ENCODE measurements at regions not wholly inside any gene's neighbourhood (a gene's known extent, or its start where the extent isn't known, plus 50 kb on each side); places are given as distances from the start of the nearest gene placed in this dataset.
"Not testable (repeated sequence)": the region's sequence is repeated elsewhere in the genome, so short reads cannot be mapped to it uniquely, and the experiment has no call there.

DNA sequence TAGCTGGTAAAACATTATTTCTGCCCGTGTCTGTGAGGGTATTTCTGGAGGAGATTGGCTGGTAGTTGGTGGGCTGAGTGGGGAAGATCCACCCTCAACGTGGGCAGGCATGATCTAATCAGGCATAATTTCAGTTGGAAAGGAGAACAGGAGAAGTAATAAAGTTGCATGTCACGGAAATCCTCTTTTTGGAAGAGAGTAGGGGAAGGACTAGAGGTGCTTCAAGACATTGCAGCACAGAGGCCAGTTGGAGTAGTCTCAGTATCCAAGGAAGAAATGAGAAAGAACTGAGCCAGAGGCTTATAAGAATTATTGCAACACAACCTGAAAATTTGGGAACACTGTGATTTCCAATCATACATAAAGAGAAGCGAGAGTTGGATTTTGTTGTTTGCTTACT is 1155.1 kb downstream of the FAM181B start:
- DNase-seq (ENCODE audit: low read depth), result no peak

DNA sequence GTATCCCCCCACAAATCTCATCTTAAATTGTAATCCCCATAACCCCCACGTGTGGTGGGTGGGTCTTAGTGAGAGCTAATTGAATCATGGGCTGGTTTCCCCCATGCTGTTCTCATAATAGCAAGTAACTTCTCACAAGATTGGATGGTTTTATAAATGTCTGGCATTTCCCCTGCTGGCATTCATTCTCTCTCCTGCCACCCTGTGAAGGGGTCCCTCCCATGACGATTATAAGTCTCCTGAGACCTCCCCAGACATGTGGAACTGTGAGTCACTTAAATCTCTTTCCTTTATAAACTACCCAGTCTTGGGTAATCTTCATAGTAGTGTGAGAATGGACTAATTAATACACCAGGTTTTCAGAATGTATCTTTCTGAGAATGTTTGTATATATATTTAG is 1159.4 kb downstream of the FAM181B start:
- no peak for DNase-seq (ENCODE audit: low read depth)

DNA sequence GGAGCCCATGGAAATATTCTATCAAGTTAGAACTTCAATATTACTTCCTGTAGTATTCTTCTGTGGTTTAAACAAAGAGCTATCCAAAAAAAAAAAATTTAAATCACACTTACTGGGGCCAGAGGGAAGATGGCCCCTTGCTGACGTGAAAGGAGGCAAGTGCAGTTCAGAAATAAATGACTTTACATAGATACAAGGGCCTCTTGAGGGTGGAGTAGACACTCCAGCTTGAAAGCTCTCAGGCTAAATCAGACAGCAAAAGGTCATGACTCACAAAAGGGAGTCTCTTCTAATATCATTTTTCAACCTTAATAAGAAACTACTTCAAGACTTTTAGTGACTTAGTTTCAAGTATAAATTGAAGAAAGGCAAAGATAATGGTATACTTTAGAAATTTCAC is 1160.3 kb downstream of the FAM181B start:
- DNase-seq (ENCODE audit: low read depth), result no peak

DNA sequence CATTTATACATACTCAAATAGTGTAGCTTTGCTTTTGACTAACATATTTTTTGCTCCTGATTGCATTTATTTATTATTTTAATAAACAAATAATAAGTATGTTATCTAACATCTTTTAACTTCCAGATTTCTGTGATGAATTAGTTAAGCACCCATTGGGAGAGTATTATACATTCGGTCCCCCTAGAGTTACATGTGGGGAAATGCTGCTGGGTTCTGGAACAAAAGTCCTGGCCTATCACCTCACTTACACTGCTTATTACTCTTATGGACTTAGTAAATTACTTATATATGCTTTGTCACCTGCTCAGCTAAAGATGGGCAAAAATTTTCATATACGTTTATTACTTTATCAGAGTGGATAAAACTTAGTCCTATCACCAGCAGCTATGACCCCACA is 1163.0 kb downstream of the FAM181B start:
- no peak for DNase-seq (ENCODE audit: low read depth)

DNA sequence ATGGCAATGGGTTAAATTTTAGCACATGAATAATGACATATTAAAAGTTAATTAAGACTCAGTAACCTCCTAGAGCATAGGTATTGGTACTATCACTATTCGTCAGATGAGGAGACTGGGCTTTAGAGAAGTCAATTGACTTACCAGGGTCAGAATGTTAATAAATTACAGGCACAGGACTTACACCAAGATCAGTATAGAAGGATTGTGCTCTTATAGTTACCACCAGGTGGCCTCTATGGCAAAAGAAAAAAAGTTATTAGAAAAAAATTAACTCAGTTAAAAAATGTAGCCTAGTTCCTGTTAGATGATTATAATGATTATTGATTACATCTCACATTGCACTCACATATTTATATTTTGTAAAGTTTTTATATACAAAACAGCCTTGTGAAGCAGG is 1163.7 kb downstream of the FAM181B start:
- DNase-seq (ENCODE audit: low read depth), result no peak

DNA sequence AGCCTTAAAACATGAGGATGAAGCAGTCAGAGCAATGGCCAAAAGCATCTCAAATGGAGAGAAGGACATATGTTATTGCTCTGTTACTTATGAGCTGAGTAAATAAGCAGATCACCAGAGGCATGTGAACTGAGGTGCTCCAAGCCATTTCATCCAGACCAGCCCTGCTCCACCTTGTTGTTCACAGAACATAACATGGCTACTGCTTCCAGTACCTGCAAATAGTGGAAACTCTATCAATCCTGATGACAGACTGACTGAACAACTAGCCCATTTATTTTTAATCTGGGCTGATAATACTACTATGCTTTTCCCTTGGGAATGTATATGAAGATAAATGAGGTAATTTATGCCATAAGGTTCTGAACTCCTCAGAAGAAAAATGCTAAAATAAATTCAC is 1164.7 kb downstream of the FAM181B start:
- DNase-seq (ENCODE audit: low read depth), result no peak

DNA sequence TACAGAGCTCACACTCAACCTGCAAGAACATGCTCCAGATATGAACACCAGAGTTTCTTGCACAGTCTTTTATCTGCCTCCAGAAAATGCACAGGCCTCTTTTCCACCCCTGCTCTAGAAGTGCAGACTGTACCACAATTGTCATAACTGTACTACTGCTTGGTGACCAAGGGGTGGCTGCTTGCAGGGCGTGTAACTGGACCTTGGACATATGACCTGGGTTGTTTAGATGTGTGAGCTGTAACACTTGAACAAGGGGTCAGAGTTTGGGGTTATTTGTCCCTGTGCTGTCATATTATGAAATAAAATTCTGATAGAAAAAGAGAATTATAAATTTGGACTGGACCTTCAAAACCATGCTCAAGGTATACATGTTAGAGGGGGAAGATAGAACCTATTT is 1185.5 kb downstream of the FAM181B start:
- no peak for DNase-seq (ENCODE audit: low read depth)

DNA sequence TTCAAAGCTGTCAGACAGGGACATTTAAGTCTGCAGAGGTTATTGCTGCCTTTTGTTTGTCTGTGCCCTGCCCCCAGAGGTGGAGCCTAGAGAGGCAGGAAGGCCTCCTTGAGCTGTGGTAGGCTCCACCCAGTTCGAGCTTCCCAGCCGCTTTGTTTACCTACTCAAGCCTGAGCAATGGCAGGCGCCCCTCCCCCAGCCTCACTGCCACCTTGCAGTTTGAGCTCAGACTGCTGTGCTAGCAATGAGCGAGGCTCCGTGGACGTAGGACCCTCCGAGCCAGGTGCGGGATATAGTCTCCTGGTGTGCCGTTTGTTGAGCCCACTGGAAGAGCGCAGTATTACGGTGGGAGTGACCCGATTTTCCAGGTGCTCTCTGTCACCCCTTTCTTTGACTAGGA is 1193.9 kb downstream of the FAM181B start:
- not testable (repeated sequence) for DNase-seq (ENCODE audit: low read depth)

DNA sequence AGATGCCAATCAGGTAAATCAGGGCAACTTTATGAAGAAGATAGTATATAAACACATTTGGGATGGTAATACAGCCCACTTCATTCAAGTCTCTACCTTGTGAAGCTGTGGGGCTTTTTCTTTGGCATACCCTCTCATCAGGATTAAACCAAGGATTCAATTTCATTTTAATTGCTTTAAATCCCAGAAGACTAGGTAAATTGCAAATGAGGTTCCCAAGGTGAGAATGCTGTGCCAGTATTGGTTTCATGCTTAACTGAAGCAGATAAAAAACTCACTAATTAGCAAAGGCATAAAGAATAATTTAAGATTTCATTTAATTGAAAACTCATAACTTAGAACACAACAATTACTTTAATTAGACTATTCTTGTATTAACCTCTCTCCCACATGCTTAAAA is 1218.1 kb downstream of the FAM181B start:
- DNase-seq (ENCODE audit: low read depth), result no peak

DNA sequence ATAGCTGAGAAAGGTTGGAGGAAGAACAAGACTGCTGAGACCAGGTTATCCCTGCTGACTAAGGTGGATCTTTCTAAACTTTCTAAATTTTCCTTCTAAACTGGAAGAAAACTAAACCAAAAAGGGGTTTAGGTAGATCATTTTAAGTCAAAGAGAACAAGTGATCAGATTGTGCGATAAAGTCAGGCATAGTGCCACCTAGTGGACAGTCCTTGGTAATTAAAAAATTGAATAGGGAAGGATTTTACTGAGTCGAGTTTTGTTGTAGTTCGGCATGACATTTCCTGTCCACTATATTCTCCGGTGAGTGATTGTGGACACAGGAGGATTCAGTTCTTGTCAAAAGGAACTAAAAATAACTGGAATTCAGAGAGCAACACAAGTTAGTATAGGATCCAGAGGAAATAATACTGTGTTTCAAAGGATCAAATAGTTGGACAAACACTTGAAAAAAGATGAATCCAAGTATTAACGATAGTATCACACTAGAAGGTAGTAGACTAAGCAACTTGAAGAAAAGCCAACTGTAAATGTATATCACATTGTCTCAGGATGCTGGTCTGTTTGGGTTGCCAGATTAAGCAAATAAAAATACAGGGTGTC is 1236.4 kb downstream of the FAM181B start:
- peak; percentile 1 for DNase-seq (ENCODE audit: low read depth)

DNA sequence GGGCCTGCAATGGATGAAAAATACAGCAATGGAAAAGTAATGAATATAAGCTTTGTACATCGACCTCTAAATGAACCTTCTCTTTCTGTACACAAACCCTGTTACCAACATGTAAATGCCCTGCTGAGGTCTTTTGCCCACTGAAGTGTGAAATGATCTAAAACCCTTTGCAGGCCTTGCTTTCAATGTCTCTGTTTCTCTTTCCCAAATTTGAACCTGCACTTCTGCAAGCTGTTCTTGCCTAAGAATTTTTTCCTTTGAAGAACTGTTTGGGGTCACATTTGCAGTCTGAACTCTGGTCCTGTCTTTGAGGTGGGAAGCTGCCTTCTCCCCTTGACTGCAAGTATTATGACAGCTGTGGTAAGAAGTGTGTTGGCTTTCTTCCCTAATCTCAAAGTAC is 1237.1 kb downstream of the FAM181B start:
- DNase-seq (ENCODE audit: low read depth), result no peak

DNA sequence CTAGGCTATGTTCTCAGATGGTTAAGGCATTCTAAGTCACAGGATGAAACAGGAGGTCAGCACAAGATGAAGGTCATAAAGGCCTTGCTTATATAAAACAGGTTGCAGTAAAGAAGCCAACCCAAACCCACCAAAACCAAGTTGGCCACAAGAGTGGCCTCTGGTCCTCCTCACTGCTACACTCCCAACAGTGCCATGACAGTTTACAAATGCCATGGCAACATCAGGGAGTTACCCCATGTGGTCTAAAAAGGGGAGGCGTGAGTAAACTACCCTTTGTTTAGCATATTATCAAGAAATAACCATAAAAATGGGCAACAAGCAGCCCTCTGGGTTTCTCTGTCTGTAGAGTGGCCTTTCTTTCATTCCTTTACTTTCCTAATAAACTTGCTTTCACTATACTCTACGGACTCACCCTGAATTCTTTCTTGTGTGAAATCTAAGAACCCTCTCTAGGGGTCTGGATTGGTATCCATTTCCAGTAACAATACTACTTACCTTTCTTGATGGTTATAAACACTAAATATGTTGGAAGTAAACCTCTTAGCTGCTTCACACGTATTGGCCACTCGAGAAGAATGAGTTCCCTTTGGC is 1237.9 kb downstream of the FAM181B start:
- no peak for DNase-seq (ENCODE audit: low read depth)

DNA sequence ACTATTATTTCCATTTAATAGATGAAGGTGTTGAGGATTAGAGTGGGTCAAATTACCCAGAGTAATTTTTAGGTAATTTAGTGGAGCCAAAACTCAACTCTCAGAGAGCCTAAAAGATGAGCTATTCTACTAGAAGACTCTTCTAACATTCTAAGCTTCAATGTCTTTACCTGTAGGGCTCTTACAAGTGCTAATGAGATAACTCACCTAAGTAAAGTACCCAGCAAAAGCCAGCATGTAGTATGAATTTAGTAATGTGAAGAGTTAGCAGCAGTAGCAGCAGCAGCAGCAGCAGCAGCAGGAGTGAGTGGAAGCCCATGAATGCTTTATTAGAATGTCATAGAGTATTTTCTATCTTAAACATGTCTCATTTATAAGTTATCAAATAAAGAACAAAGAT is 1239.2 kb downstream of the FAM181B start:
- no peak for DNase-seq (ENCODE audit: low read depth)

DNA sequence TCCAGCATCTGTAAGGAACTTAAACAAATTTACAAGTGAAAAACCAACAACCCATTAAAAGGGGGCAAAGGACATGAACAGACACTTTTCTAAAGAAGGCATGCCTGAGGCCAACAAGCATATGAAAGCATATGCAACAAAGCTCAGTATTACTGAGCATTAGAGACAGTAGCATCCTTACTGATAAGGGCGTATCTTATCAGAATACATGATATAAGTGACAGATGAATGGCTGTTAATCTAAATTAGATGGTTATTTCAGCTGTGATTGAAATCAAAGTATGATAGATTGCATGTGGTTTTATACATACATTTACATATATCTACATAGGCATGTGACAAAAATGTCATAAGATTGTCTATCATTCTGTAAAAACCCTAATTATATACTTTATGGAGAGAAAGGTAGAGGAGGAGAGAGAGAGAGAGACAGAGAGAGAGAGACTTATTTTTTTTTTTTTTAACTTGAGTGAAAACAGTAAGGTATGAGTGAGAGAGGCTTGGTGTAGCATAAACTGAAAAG is 1240.7 kb downstream of the FAM181B start:
- DNase-seq (ENCODE audit: low read depth), result no peak

DNA sequence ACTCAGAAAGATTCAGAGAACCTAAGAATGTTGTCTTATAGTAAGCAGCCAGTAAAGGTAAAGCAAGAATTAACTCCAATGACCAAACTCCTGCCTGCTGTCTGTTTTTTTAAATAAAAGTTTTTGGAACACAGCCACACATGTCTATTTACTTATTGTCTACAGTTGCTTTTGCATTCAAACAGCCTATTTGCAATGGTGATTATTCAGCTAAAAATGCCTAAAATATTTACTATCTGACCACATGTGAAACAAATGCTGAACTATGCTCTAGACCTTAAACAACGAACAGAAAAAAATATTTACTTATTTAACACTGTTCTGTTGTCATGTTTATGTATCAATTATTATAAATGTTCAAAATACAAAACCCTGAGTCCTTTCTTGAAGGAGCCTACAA is 1246.6 kb downstream of the FAM181B start:
- DNase-seq (ENCODE audit: low read depth), result no peak

DNA sequence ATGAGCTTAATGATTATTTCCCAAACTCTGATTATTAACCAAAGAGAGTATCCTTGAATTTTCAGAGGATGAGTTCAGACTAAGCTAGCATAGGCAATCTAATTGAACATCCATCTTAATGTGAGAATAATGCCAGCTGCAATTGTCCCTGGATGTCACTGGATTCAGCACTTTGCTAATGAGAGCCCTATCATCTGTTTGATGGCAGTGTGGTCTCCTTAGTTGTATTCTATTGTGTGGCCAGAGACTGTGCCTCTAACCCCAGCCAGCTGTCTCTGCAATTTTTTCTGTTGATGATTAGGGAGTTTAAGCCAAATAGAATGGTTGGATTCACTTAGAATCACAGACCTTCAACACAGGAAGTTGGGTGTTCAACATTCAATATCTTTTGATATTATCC is 1249.5 kb downstream of the FAM181B start:
- DNase-seq (ENCODE audit: low read depth), result no peak

DNA sequence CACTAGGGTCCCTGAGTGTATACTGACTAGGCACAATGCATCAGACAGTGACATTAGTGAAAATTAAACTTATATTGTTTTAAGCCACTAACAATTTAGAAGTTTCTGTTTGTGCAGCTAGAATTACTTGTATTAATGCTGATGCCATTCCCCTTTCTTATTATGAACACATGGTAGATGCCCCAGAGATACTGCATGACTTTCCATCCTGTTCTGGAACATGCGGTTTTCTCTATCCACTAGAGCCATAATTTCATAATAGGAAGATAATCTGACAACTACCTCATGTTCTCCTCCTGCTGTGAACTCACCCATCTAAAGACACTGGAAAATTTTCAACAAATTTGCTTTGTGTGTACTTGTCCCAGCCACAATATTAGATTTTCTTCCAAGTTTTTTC is 1256.4 kb downstream of the FAM181B start:
- DNase-seq (ENCODE audit: low read depth), result no peak

DNA sequence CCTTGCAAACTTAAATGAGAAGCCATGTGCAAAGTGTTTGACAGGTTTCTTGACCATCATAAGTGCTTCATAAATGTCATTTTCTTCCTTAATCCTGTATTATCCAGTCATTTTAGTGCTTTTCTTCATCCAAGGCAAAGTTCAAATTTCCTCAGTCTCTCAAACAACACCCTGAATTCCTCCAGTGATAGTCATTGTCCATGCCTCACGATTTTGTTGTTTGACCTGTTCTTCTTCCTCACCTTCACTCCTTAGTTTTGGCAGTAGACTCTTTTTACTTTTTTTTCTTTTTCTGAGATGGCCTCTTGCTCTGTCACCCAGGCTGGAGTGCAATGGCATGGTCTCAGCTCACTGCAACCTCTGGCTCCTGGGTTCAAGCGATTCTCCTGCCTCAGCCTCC is 1257.3 kb downstream of the FAM181B start:
- no peak for DNase-seq (ENCODE audit: low read depth)

DNA sequence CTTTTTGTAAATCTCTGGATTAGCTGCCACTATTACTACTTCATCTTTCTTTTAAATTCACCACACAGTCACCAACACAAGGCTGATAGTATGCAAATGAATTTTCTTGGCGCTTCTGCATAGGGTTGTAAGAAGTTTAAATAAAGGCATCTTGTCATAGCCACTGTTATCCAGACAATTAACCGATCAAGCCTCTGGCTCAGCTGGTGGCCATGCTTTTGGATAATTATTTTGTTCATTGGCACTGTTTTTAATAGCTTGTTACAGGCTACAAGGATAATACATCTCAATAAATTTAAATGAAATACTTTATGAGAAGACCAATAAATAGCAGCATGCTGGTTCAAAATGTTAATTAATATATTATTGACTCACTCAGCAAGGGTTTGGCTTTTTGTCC is 1261.0 kb downstream of the FAM181B start:
- no peak for DNase-seq (ENCODE audit: low read depth)

DNA sequence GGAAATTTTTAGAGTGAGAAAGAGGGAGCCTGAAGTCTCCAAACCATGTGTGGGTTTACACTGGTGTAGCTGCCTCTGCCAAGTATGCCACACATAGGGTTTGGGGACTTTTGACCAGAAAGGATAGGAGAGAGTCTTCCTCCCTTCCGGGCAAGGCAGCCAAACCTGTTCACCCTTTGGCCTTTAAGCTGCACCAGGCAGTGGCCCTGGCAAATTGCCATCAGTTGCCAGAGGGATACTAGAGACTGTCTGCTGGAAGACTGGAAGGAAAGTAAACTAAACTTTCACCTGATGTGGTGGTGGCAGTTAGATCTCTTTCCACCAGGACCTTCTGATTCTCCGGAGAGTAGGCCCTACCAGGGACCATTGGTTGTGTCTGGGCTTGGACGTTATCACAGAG is 1263.2 kb downstream of the FAM181B start:
- DNase-seq (ENCODE audit: low read depth), result no peak

DNA sequence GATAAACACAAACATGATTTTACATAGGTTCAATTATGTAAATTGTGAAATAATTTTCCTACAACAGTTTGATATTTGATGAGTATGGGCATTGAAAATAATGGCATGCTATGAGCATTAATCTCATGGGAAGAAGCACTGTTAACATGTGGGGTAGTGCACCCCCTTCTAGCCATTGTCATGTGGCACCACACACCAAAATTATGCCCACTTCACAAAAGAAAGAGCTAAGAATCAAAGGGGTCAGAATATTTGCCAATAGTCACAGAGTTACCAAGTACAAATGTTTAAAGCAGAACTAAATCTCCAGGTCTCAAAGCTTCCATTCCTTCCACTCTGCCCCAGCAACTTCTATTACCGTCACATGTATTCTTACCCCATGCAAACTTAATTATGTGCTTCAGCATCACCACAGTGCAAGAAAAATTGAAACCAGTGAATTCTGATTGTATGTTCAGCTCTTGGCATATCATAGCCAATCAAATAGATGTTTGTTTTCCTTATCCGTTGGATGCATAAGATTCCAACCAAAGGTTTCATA is 1273.8 kb downstream of the FAM181B start:
- no peak for DNase-seq (ENCODE audit: low read depth)

DNA sequence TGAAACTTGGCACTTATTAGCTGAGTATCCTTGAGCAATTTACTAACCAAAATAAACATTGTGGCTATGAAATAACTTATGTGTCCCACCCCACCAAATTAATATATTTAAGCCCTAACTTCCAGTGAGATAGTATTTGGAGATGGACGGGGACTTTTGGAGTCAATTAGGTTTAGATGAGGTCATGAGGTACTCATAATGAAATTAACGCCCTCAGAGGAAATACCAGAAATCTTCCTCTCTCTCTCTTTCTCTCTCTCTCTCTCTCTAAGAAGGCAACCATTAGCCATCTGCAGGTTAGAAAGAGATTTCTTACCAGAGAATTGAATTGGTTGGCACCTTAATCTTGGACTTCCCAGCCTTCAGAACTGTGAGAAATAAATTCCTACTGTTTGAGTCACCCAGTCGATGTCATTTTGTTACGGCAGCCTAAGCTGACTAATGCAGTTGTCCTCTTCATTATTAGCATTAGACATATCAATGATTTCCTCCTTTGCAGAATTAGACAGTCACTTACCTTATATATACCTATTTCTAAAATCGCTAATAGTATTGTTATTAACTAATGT is 1284.0 kb downstream of the FAM181B start:
- no peak for DNase-seq (ENCODE audit: low read depth)

DNA sequence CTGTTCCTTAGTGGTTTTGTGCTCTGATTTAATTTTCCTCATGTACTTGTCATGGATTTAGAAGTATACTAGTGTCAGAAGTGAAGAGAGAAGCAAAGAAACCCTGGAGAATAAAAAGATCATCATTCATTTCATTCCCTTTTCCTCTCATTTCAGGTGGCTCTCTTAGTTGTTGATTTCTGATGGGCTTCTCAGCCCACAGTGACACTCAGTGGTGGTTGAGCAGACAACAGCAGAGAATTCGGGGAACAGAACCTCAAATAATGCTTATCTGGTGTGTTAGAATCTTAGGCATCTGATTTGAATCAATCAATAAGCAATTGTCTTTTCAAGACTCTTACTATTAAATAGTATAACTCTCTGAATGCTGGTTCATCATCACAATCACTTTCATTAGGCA is 1289.4 kb downstream of the FAM181B start:
- DNase-seq (ENCODE audit: low read depth), result no peak
